DOHH2 (cell line): ENCODE measurements at regions not wholly inside any gene's neighbourhood (a gene's known extent, or its start where the extent isn't known, plus 50 kb on each side); places are given as distances from the start of the nearest gene placed in this dataset.

ENCODE experiments used
- EZH2phosphoT487 ChIP-seq: fragments of 200-600 bp; sonication (generic); IDR thresholded peaks from 2 replicates; pipeline ENCODE4 v1.6.1; 2017; ENCODE audit warnings: borderline replicate concordance, mild to moderate bottlenecking, antibody characterized with exemption, low read length, moderate library complexity, mixed read lengths
- TF ChIP-seq, protein P1 (sequence below): fragments of 200-600 bp; sonication (generic); IDR thresholded peaks from one replicate; pipeline ENCODE4 v1.5.1; 2014; ENCODE audit warnings: antibody characterized with exemption, mild to moderate bottlenecking, low read depth, low read length; ENCODE audit not compliant: poor library complexity, severe bottlenecking

DNA sequence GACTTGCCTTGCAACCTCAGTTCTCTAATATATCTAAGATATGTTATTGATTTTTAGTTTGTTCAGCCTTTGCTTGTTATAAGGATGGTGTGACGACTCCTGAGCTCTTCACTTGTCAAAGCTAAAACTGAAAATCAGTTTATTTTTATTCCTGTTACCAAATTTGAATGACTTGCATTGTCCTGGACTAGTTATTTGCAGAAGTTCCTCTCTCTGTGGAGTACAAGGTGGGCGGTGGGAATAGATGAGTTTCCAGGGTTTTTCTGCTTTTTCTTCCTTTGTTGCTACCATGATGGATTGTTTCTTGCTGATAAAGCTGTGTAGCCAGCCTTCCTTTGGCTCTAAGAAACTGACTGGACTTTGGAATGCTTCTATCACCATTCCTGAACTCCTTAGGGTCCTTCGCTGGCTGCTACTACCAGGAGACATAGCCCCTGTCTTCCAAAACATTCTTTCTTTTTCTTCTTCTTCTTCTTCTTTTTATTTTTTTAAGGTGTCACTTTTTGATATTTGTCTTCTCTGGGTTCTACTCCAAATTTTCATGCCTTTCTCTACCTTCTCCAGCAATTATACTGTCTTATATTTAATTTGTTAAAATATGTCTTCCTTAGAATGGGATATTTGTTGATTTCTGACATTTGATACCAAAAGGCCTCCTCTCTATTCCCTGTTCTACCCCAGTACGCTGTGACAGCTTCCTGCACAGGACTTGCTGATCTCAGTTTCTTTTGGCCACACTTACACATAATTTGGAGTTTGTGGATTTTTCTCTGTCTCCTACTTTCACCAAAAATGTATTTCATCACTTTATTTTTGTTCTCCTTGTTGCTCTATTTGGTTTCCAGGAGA, 145.1 kb upstream of the THRB start:
- TF ChIP-seq, protein P1, sequence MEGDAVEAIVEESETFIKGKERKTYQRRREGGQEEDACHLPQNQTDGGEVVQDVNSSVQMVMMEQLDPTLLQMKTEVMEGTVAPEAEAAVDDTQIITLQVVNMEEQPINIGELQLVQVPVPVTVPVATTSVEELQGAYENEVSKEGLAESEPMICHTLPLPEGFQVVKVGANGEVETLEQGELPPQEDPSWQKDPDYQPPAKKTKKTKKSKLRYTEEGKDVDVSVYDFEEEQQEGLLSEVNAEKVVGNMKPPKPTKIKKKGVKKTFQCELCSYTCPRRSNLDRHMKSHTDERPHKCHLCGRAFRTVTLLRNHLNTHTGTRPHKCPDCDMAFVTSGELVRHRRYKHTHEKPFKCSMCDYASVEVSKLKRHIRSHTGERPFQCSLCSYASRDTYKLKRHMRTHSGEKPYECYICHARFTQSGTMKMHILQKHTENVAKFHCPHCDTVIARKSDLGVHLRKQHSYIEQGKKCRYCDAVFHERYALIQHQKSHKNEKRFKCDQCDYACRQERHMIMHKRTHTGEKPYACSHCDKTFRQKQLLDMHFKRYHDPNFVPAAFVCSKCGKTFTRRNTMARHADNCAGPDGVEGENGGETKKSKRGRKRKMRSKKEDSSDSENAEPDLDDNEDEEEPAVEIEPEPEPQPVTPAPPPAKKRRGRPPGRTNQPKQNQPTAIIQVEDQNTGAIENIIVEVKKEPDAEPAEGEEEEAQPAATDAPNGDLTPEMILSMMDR, result no peak
- no peak for TF ChIP-seq EZH2phosphoT487
